ENCODE measurements at regions not wholly inside any gene's neighbourhood (a gene's known extent, or its start where the extent isn't known, plus 50 kb on each side); places are given as distances from the start of the nearest gene placed in this dataset.

DNA sequence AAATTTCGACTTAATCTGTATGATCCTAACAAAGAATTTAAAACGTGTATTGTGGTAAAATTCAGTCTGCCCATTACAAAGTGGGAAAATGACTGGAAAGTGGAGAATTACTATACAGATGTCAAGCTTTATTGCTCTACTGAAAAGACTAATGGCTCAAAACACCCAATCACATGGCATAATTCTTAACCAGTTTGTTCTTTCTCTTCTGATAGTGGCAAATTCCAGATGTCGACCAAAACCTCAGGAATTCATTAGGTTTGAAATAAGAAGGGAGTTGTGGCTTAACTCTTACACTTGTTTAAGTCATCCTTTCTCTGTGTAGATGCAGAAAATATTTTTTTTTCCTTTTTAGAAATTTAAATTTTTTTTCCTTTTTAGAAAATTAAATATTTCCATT is 1254.9 kb upstream of the LRRN3 start:
- TF ChIP-seq, protein P1, sequence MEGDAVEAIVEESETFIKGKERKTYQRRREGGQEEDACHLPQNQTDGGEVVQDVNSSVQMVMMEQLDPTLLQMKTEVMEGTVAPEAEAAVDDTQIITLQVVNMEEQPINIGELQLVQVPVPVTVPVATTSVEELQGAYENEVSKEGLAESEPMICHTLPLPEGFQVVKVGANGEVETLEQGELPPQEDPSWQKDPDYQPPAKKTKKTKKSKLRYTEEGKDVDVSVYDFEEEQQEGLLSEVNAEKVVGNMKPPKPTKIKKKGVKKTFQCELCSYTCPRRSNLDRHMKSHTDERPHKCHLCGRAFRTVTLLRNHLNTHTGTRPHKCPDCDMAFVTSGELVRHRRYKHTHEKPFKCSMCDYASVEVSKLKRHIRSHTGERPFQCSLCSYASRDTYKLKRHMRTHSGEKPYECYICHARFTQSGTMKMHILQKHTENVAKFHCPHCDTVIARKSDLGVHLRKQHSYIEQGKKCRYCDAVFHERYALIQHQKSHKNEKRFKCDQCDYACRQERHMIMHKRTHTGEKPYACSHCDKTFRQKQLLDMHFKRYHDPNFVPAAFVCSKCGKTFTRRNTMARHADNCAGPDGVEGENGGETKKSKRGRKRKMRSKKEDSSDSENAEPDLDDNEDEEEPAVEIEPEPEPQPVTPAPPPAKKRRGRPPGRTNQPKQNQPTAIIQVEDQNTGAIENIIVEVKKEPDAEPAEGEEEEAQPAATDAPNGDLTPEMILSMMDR (IDR thresholded peaks at IDR 0.05; ENCODE audit: low read depth, low read length, missing input control) = no peak
- TF ChIP-seq, protein P2, sequence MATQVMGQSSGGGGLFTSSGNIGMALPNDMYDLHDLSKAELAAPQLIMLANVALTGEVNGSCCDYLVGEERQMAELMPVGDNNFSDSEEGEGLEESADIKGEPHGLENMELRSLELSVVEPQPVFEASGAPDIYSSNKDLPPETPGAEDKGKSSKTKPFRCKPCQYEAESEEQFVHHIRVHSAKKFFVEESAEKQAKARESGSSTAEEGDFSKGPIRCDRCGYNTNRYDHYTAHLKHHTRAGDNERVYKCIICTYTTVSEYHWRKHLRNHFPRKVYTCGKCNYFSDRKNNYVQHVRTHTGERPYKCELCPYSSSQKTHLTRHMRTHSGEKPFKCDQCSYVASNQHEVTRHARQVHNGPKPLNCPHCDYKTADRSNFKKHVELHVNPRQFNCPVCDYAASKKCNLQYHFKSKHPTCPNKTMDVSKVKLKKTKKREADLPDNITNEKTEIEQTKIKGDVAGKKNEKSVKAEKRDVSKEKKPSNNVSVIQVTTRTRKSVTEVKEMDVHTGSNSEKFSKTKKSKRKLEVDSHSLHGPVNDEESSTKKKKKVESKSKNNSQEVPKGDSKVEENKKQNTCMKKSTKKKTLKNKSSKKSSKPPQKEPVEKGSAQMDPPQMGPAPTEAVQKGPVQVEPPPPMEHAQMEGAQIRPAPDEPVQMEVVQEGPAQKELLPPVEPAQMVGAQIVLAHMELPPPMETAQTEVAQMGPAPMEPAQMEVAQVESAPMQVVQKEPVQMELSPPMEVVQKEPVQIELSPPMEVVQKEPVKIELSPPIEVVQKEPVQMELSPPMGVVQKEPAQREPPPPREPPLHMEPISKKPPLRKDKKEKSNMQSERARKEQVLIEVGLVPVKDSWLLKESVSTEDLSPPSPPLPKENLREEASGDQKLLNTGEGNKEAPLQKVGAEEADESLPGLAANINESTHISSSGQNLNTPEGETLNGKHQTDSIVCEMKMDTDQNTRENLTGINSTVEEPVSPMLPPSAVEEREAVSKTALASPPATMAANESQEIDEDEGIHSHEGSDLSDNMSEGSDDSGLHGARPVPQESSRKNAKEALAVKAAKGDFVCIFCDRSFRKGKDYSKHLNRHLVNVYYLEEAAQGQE (IDR thresholded peaks at IDR 0.05) = no peak
- TF ChIP-seq RAD21 (IDR thresholded peaks at IDR 0.05) (no peak), RXRA (IDR thresholded peaks at IDR 0.05) (no peak), TAF1 (conservative IDR thresholded peaks at IDR 0.05) (no peak), NR2F2 (IDR thresholded peaks at IDR 0.05) (no peak)
- TF ChIP-seq, protein P3, sequence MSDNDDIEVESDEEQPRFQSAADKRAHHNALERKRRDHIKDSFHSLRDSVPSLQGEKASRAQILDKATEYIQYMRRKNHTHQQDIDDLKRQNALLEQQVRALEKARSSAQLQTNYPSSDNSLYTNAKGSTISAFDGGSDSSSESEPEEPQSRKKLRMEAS (IDR thresholded peaks at IDR 0.05) = no peak

Data from liver (tissue), 3 donors.